Sigmoid colon (tissue), 6 donors: ENCODE measurements at regions not wholly inside any gene's neighbourhood (a gene's known extent, or its start where the extent isn't known, plus 50 kb on each side); places are given as distances from the start of the nearest gene placed in this dataset.

ENCODE experiments used
- DNase-seq: peaks from one replicate; pipeline ENCODE4 v3.0.0-alpha.2; 2019
- H3K27ac ChIP-seq, 4 donors: fragments of 200-600 bp; sonication (generic); one replicate each; pipeline ENCODE4 v1.5.1; 2016 to 2019; ENCODE audit warnings: mild to moderate bottlenecking in 1 of 4
- H3K27me3 ChIP-seq, 3 donors: fragments of 200-600 bp; sonication (generic); one replicate each; pipeline ENCODE4 v1.5.1; 2019; ENCODE audit warnings: mild to moderate bottlenecking in 1 of 3
- H3K36me3 ChIP-seq, 4 donors: fragments of 200-600 bp; sonication (generic); one replicate each; pipeline ENCODE4 v1.5.1; 2016 to 2019
- H3K4me1 ChIP-seq, 4 donors: fragments of 200-600 bp; sonication (generic); one replicate each; pipeline ENCODE4 v1.5.1; 2017 to 2019
- H3K4me3 ChIP-seq, 4 donors: fragments of 200-600 bp; sonication (generic); one replicate each; pipeline ENCODE4 v1.5.1; 2017 to 2019; ENCODE audit warnings: mild to moderate bottlenecking in 2 of 4, moderate library complexity in 1 of 4
- H3K9me3 ChIP-seq, 4 donors: fragments of 200-600 bp in 3 of 4; sonication (generic) in 3 of 4; one replicate each; pipeline versions ENCODE4 v1.5.1 to v1.6.1; 2013 to 2019
- EP300 ChIP-seq, 4 donors: sonication (generic); formaldehyde crosslinking; IDR thresholded peaks; one replicate each; pipeline ENCODE4 v1.6.1; 2017; ENCODE audit warnings: antibody characterized with exemption in 4 of 4
- POLR2A ChIP-seq, 2 donors: fragments of 450-650 bp; IDR thresholded peaks; one replicate each; pipeline ENCODE4 v1.6.1; 2016; ENCODE audit warnings: antibody characterized with exemption in 2 of 2, mild to moderate bottlenecking in 2 of 2, moderate library complexity in 2 of 2
- POLR2AphosphoS5 ChIP-seq, 4 donors: sonication (generic); formaldehyde crosslinking; IDR thresholded peaks; one replicate each; pipeline ENCODE4 v1.6.1; 2017; ENCODE audit warnings: antibody characterized with exemption in 4 of 4
- WGBS, 2 donors: extraction: QIAGEN DNeasy Blood & Tissue Kit; methylation state at CpG; one replicate each; pipeline ENCODE4 v1.1.7; 2013; 5-methylcytosine and 5-hydroxymethylcytosine counted together
- intact Hi-C: fragments of 100-400 bp; cut with DNase I; formaldehyde crosslinking; loops from one replicate; pipeline ENCODE4 v1.15.1; 2023
- TF ChIP-seq, protein P1 (sequence below), 4 experiments: fragments of 450-650 bp in 3 of 4; fragments of 200-600 bp in 1 of 4; IDR thresholded peaks; one replicate each; pipeline ENCODE4 v1.5.1; 2016 to 2019; ENCODE audit warnings: antibody characterized with exemption in 4 of 4, mild to moderate bottlenecking in 3 of 4, moderate library complexity in 2 of 4
- donor health status: healthy with polysubstance abuse.
- donor health status: healthy.

GRCh38 chr6:125546841-125547251, 202.6 kb upstream of the HEY2 start:
- Histone ChIP-seq H3K4me1 (no peaks in the 10 kb centered on the region), H3K4me3 (no peak overlapping the region), H3K27me3 (no peaks in the 10 kb centered on the region), H3K9me3 (no peaks in the 10 kb centered on the region), H3K27ac (no peak overlapping the region), H3K36me3 (no peaks in the 10 kb centered on the region)
- 52 to 69% methylated on average over 5 of the region's 5 CpGs for WGBS, 2 donors
- intact Hi-C loops: no loop called here
- no peak for DNase-seq
- TF ChIP-seq POLR2AphosphoS5 (IDR thresholded peaks at IDR 0.05) (no peak), POLR2A (IDR thresholded peaks at IDR 0.05) (no peak), EP300 (IDR thresholded peaks at IDR 0.05) (no peak)
- TF ChIP-seq, protein P1, sequence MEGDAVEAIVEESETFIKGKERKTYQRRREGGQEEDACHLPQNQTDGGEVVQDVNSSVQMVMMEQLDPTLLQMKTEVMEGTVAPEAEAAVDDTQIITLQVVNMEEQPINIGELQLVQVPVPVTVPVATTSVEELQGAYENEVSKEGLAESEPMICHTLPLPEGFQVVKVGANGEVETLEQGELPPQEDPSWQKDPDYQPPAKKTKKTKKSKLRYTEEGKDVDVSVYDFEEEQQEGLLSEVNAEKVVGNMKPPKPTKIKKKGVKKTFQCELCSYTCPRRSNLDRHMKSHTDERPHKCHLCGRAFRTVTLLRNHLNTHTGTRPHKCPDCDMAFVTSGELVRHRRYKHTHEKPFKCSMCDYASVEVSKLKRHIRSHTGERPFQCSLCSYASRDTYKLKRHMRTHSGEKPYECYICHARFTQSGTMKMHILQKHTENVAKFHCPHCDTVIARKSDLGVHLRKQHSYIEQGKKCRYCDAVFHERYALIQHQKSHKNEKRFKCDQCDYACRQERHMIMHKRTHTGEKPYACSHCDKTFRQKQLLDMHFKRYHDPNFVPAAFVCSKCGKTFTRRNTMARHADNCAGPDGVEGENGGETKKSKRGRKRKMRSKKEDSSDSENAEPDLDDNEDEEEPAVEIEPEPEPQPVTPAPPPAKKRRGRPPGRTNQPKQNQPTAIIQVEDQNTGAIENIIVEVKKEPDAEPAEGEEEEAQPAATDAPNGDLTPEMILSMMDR (IDR thresholded peaks at IDR 0.05): no peak

GRCh38 chr6:125547381-125547780, 202.1 kb upstream of the HEY2 start:
- TF ChIP-seq POLR2A (IDR thresholded peaks at IDR 0.05) (no peak), EP300 (IDR thresholded peaks at IDR 0.05) (no peak), POLR2AphosphoS5 (IDR thresholded peaks at IDR 0.05) (no peak)
- TF ChIP-seq, protein P1 (IDR thresholded peaks at IDR 0.05): no peak
- WGBS, 2 donors: 79 to 80% methylated on average over 1 of the region's 1 CpG
- intact Hi-C loops: no loop called here
- no peak for DNase-seq
- H3K4me3 ChIP-seq: no peak overlapping the region
- no peaks in the 10 kb centered on the region for H3K27me3 ChIP-seq
- H3K9me3 ChIP-seq: no peaks in the 10 kb centered on the region
- no peak overlapping the region for H3K27ac ChIP-seq
- H3K4me1 ChIP-seq: no peaks in the 10 kb centered on the region
- H3K36me3 ChIP-seq: no peaks in the 10 kb centered on the region

DNA sequence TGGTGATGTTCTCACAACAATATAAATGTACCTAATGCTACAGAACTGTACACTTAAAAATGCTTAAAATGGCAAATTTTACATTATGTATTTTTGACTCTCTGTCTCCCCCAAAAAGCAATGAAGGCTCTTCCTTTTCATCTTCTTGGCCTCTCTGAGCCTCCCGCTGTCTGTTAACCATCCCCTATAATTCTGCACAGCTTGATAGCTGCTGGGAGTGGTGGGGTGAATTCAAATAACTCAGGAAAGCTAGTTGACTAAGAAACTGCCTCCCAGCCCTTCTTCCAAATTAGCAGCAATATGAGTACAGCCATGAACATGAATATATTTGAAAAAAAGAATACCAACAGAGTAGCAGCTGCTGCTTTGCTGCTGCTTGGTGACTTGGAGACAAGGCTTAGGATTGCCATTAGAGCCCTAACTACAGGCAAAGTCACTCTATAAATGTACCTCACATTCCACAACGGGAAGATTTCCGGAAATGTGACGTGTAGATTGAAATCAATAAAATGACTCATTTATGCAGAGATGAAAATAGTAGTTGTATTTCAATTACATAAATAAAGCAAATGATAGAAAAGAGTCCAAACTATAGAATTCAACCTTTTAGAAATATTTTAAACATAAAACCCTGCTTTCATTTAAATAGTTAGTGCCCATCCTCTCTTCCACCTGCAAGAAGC, 200.1 kb upstream of the HEY2 start:
- no peak for DNase-seq
- Histone ChIP-seq H3K27ac (no peak overlapping the region), H3K9me3 (no peaks in the 10 kb centered on the region), H3K27me3 (no peaks in the 10 kb centered on the region), H3K36me3 (no peaks in the 10 kb centered on the region), H3K4me3 (no peak overlapping the region), H3K4me1 (no peaks in the 10 kb centered on the region)
- intact Hi-C loops: no loop called here
- TF ChIP-seq EP300 (IDR thresholded peaks at IDR 0.05) (no peak), POLR2A (IDR thresholded peaks at IDR 0.05) (no peak), POLR2AphosphoS5 (IDR thresholded peaks at IDR 0.05) (no peak)
- TF ChIP-seq, protein P1 (IDR thresholded peaks at IDR 0.05): no peak
- 62 to 85% methylated on average over 4 of the region's 4 CpGs for WGBS, 2 donors

- no peaks in the 10 kb centered on the region for H3K36me3 ChIP-seq
- H3K9me3 ChIP-seq: no peaks in the 10 kb centered on the region
- no peak overlapping the region for H3K27ac ChIP-seq
- WGBS, 2 donors: 85 to 89% methylated on average over 6 of the region's 6 CpGs
- no peak overlapping the region for H3K4me3 ChIP-seq
- no peak for DNase-seq
- H3K27me3 ChIP-seq: no peaks in the 10 kb centered on the region
- TF ChIP-seq, protein P1 (IDR thresholded peaks at IDR 0.05): no peak
- TF ChIP-seq POLR2AphosphoS5 (IDR thresholded peaks at IDR 0.05): no peak
- TF ChIP-seq POLR2A (IDR thresholded peaks at IDR 0.05): no peak
- no peak for TF ChIP-seq EP300 (IDR thresholded peaks at IDR 0.05)
- H3K4me1 ChIP-seq: no peaks in the 10 kb centered on the region
- intact Hi-C loops: no loop called here
Measured at GRCh38 chr6:125550892-125551291, 198.5 kb upstream of the HEY2 start.

- no peak for TF ChIP-seq EP300 (IDR thresholded peaks at IDR 0.05)
- TF ChIP-seq POLR2A (IDR thresholded peaks at IDR 0.05): no peak
- no peak for TF ChIP-seq POLR2AphosphoS5 (IDR thresholded peaks at IDR 0.05)
- TF ChIP-seq, protein P1 (IDR thresholded peaks at IDR 0.05): no peak
- Histone ChIP-seq H3K27ac (no peak overlapping the region), H3K36me3 (no peaks in the 10 kb centered on the region), H3K4me1 (no peaks in the 10 kb centered on the region), H3K4me3 (no peak overlapping the region), H3K9me3 (no peaks in the 10 kb centered on the region), H3K27me3 (no peaks in the 10 kb centered on the region)
- no peak for DNase-seq
- WGBS, 2 donors: 29 to 72% methylated on average over 1 of the region's 1 CpG
- intact Hi-C loops: no loop called here
Measured at GRCh38 chr6:125552819-125553218, 196.6 kb upstream of the HEY2 start.
